Dermis microvascular lymphatic vessel endothelial cell (primary cell): ENCODE measurements at regions not wholly inside any gene's neighbourhood (a gene's known extent, or its start where the extent isn't known, plus 50 kb on each side); places are given as distances from the start of the nearest gene placed in this dataset.

Experiments used
- DNase-seq, 2 donors: peaks; one replicate each; pipeline versions ENCODE4 v3.0.0 to v3.0.0-alpha.2; 2010; ENCODE audit warnings: low read depth in 2 of 2

- DNase-seq, result no peak
These were observed 67.0 kb upstream of the ARHGEF3 start for GRCh38 chr3:56868706-56869105.

- DNase-seq, result no peak
These were observed 65.9 kb upstream of the ARHGEF3 start for GRCh38 chr3:56867671-56868070.

DNA sequence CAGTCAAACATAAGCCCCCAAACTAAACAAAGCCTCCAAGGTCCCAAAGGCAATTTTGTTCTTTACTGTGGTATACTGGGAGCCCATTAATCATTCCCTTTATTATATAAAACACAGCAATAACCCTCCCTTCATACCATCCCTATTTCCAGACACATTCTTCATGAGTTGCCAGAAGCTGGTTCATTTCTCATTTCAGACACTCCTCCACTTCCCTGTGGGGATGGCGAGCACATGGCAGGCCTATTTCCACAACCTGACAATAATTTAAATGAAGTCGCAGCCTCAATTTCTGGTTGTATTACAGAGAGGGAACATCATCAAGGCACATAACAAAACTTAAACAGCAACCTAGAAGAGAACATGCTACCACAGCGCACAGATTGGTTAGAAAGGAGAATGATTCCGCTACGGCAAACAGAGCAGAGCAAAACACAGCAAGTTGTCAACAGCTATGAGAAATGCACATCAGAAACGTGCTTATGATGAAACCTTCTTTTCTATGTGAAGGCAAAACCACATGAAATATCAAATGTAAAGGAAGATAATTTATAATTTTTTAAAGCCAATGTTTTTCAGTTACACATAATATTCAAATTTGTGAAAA is 63.3 kb upstream of the ARHGEF3 start:
- DNase-seq, result no peak

DNA sequence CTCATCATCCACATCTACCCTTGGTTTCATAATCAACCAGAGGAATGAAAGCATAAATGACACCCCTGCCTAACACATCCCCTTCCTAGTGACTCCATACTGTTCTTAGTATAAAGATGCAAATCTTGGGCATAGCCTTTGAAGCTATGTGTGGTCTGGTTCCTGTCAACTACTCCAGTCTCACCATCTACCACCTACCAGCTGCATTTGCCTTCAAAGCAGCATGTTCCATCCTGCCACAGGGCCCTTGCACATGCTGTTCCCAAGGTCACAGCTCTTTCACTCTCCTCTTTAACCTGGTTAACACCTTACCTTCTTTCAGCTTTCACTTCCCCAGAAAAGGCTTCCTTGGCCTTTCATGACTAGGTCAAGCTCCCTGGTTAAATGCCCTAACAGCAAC is 62.3 kb upstream of the ARHGEF3 start:
- no peak for DNase-seq

- DNase-seq, result peak in 1 of 2 donors; percentile 53
These were observed 60.8 kb upstream of the ARHGEF3 start for GRCh38 chr3:56862352-56863062.

DNA sequence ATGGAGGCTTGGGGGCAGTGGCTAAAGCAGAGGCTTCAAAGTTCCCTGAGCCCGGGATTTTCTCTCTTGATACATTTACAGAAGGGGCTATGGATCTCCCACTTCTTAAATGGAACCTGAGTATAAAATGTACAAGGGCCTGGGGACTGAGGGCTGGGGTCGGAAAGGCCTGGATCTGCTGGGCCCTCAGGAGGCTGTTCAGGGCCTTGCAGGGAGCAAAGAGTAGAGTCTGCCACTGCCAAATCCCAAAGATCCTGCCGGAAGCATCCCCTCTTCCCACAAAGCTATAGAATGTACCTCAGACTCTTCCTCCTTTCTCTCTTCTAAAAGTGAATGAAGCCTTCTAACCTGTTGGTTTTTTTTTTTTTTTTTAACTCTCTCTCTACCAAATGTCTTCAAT is 59.8 kb upstream of the ARHGEF3 start:
- DNase-seq, result no peak

DNA sequence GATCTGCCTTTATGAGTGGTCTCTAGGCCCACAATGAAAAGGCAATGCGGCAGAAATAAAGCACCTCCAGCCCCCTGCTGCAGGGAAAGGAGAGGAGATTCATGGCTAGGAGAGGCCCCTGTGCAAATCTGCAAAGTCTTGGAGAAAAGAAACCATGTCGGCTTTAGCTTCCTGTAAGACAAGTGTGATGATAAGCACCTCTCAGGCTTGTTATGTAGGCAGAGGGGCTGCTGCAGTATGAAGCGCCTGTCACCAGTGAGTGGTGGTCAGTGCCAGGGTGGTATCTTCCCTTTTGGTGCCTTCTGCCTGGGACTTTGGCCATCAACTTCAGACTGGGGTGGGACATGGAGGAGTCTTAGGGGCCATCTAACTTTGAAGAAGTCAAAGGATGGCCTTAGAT is 59.2 kb upstream of the ARHGEF3 start:
- no peak for DNase-seq

- DNase-seq, result no peak
These were observed 58.6 kb upstream of the ARHGEF3 start for GRCh38 chr3:56860351-56860750.

GRCh38 chr3:56858331-56858730 is 56.6 kb upstream of the ARHGEF3 start:
- DNase-seq, result no peak

- no peak for DNase-seq
These were observed 55.4 kb upstream of the ARHGEF3 start for GRCh38 chr3:56857178-56857577.

DNA sequence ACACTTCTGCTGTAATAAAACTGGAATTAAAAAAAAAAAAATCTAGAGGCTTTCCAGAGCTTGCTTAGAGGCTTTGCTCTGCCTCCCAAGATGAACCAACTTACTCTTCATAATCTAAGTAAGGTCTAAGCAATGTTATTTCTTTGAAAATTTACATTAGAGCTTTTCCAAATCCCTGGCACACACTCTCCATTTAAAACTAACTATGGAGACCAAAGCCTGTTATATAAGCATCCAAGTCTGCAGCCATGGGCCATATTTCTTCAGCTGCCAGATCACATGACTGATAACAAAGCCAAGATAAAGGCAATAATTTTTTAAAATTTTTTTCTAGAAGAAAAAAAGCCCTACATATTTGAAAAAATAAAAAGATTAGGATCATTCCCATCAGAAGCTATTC is 55.0 kb upstream of the ARHGEF3 start:
- DNase-seq, result no peak

- peak in 1 of 2 donors; percentile 64 for DNase-seq
These were observed 54.2 kb upstream of the ARHGEF3 start for GRCh38 chr3:56855856-56856512.

DNA sequence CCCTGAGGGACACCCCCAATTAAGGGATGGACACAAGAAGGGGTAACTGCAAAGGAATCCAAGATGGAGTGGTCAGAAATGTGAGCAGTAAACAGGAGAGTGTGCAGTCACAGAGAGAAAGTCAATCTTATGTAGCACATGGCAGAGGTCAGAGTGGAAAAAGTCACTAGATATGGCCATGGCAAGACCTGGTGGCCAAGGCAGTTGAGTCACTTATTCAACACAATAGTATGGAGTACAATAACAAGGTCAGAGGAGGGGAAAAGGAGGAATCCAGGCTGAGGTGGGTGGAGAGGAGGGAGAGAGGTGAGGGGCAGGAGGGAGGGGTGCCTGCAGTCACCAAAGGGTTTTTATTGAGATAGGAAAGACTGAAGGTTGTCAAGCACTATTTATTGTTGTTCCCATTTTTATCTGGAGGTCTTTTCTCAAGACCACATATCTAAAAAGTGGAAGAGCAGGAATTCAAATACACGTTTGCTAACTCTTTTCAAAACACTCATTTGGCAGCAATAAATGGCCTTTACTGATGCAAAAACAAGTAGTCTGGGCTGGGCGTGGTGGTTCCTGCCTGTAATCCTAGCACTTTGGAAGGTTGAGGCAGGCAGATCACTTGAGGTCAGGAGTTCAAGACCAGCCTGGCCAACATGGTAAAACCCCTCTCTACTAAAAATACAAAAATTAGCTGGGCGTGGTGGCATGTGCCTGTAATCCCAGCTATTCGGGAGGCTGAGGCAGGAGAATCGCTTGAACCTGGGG is 53.3 kb upstream of the ARHGEF3 start:
- DNase-seq, result peak in 1 of 2 donors; percentile 44

DNA sequence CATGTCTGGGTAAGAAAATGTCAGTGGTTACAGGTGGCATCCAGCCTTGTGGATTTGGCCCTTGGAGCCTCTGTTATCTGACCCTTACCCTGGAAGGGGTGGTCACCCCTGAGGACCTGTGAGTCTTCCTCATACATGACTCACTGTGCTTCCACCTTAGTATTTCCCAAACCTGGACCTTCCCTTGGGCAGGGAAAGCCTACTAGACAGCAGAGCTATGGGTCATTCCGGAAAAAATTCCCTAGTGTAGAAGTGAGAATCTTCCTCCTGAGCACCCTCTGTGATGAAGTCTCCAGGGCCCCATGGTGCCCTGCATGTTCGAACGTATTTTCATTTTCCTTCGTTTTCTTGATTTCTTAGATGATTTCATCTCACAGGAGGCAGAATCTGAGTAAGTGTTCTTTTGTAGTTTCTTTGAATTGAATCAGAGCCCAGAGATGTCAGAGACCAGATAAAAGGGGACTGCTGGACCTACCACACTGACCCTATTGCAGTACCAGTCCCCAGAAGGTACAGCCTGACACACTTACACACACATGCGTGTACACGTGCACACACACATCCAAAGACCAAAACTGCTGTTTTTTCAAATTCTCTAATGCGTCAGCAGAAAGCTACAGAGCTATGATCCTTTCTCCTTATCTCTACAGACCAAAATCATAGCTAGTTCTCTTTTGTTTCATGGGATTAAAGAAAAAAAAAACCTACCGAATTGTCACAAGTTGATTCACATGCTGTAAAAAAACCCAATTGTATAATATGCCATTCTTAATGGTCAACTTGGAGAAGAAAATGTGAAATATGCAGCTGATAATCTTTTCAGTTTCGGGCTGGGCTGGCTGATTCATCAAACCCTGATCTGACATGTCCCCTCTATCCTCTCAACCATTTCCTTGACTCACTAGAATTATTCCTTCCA is 50.5 kb upstream of the ARHGEF3 start:
- DNase-seq, result no peak
